Mesenchymal stem cell (in vitro differentiated cells and primary cell): ENCODE measurements at regions not wholly inside any gene's neighbourhood (a gene's known extent, or its start where the extent isn't known, plus 50 kb on each side); places are given as distances from the start of the nearest gene placed in this dataset.

ENCODE experiments used
- DNase-seq: peaks from one replicate; pipeline ENCODE4 v3.0.0-alpha.2; 2013
- H2AFZ ChIP-seq: one replicate; pipeline ENCODE4 v1.6.1; 2013; ENCODE audit warnings: low read depth, mild to moderate bottlenecking, control low read depth, inconsistent platforms, low read length, moderate library complexity
- H2AK5ac ChIP-seq: 2 replicates; pipeline ENCODE4 v1.6.1; 2013; ENCODE audit warnings: low read length, moderate library complexity, mild to moderate bottlenecking, inconsistent platforms; ENCODE audit not compliant: severe bottlenecking
- H2BK120ac ChIP-seq: one replicate; pipeline ENCODE4 v1.6.1; 2013; ENCODE audit warnings: low read depth, mild to moderate bottlenecking, inconsistent platforms, low read length, moderate library complexity
- H2BK12ac ChIP-seq, 2 experiments: one replicate each; pipeline ENCODE4 v1.6.1; 2013; ENCODE audit warnings: inconsistent platforms in 2 of 2, low read length in 2 of 2, mild to moderate bottlenecking in 2 of 2, moderate library complexity in 2 of 2, control low read depth in 1 of 2
- H2BK15ac ChIP-seq: one replicate; pipeline ENCODE4 v1.6.1; 2013; ENCODE audit warnings: mild to moderate bottlenecking, low read depth, inconsistent platforms; ENCODE audit not compliant: poor library complexity, severe bottlenecking
- H2BK5ac ChIP-seq: 2 replicates; pipeline ENCODE4 v1.6.1; 2013; ENCODE audit warnings: low read depth, mild to moderate bottlenecking, low read length, control low read depth, inconsistent platforms; ENCODE audit not compliant: poor library complexity, severe bottlenecking
- H3K14ac ChIP-seq, 2 experiments: one replicate each; pipeline ENCODE4 v1.6.1; 2013; ENCODE audit warnings: inconsistent platforms in 2 of 2, low read length in 2 of 2, control low read depth in 1 of 2, mild to moderate bottlenecking in 1 of 2, moderate library complexity in 1 of 2
- H3K18ac ChIP-seq, 2 experiments: one replicate each; pipeline ENCODE4 v1.6.1; 2013; ENCODE audit warnings: inconsistent platforms in 2 of 2, low read length in 2 of 2, control low read depth in 1 of 2, low read depth in 1 of 2, mild to moderate bottlenecking in 1 of 2
- H3K23ac ChIP-seq, 2 experiments: one replicate each; pipeline ENCODE4 v1.6.1; 2013; ENCODE audit warnings: inconsistent platforms in 2 of 2, low read length in 2 of 2, mild to moderate bottlenecking in 2 of 2, moderate library complexity in 2 of 2, control low read depth in 1 of 2
- H3K27ac ChIP-seq: 2 replicates; pipeline ENCODE4 v1.5.1; 2013; ENCODE audit warnings: mild to moderate bottlenecking, moderate library complexity, low read length, control low read depth, inconsistent platforms; ENCODE audit not compliant: poor library complexity, severe bottlenecking
- H3K27me3 ChIP-seq, 2 experiments: 2 replicates each; pipeline versions ENCODE4 v1.6.1 to v1.7.0; 2013; ENCODE audit warnings: low read length in 2 of 2, mild to moderate bottlenecking in 2 of 2, moderate library complexity in 2 of 2, control low read depth in 1 of 2, inconsistent platforms in 1 of 2; ENCODE audit not compliant: control insufficient read depth in 1 of 2, insufficient read depth in 1 of 2
- H3K36me3 ChIP-seq, 2 experiments: 2 replicates each; pipeline versions ENCODE4 v1.6.1 to v1.7.0; 2013; ENCODE audit warnings: low read length in 2 of 2, control low read depth in 1 of 2, inconsistent platforms in 1 of 2, low read depth in 1 of 2, mild to moderate bottlenecking in 1 of 2; ENCODE audit not compliant: insufficient read depth in 2 of 2, control insufficient read depth in 1 of 2
- H3K4ac ChIP-seq, 2 experiments: one replicate each; pipeline ENCODE4 v1.6.1; 2013; ENCODE audit warnings: inconsistent platforms in 2 of 2, low read length in 2 of 2, mild to moderate bottlenecking in 2 of 2, moderate library complexity in 2 of 2, control low read depth in 1 of 2, low read depth in 1 of 2
- H3K4me1 ChIP-seq: 2 replicates; pipeline ENCODE4 v1.6.1; 2013; ENCODE audit warnings: low read depth, low read length, control low read depth; ENCODE audit not compliant: control insufficient read depth, insufficient read depth
- H3K4me2 ChIP-seq: 2 replicates; pipeline ENCODE4 v1.6.1; 2013; ENCODE audit warnings: low read length, mild to moderate bottlenecking, inconsistent platforms; ENCODE audit not compliant: poor library complexity, severe bottlenecking
- H3K4me3 ChIP-seq, 2 experiments: 2 replicates each; pipeline versions ENCODE4 v1.5.1 to v1.7.0; 2013; ENCODE audit warnings: low read length in 2 of 2, mild to moderate bottlenecking in 2 of 2, control low read depth in 1 of 2, low read depth in 1 of 2; ENCODE audit not compliant: insufficient read depth in 1 of 2
- H3K79me1 ChIP-seq: replicated peaks from 2 replicates; pipeline ENCODE4 v1.6.1; 2013; ENCODE audit warnings: mild to moderate bottlenecking, control low read depth, low read length, inconsistent platforms; ENCODE audit not compliant: poor library complexity, severe bottlenecking
- H3K9ac ChIP-seq: 2 replicates; pipeline ENCODE4 v1.7.0; 2013; ENCODE audit warnings: mild to moderate bottlenecking, low read length, moderate library complexity
- H3K9me3 ChIP-seq: 2 replicates; pipeline ENCODE4 v1.7.0; 2013; ENCODE audit warnings: mild to moderate bottlenecking, low read length; ENCODE audit not compliant: control insufficient read depth
- H4K8ac ChIP-seq: one replicate; pipeline ENCODE4 v1.6.1; 2013; ENCODE audit warnings: inconsistent platforms, mild to moderate bottlenecking, low read length, moderate library complexity
- H4K91ac ChIP-seq: one replicate; pipeline ENCODE4 v1.6.1; 2013; ENCODE audit warnings: mild to moderate bottlenecking, low read length, inconsistent platforms
- WGBS: methylation state at CpG from one replicate; pipeline ENCODE4 v1.1.7; 2013; ENCODE audit warnings: mixed read lengths; 5-methylcytosine and 5-hydroxymethylcytosine counted together

GRCh38 chr6:66134021-66134420, 427.0 kb upstream of the EYS start:
- Histone ChIP-seq H3K23ac (no peak overlapping the region), H2BK120ac (no peak overlapping the region), H3K18ac (no peak overlapping the region), H3K9ac (no peak overlapping the region), H3K27ac (no peak overlapping the region), H2BK15ac (no peak overlapping the region), H2BK5ac (no peak overlapping the region), H3K4ac (no peak overlapping the region), H2AK5ac (no peak overlapping the region), H3K9me3 (no peaks in the 10 kb centered on the region), H3K4me2 (no peak overlapping the region), H3K4me1 (no peaks in the 10 kb centered on the region), H3K79me1 (no peaks in the 10 kb centered on the region), H2AFZ (no peak overlapping the region), H4K8ac (no peak overlapping the region), H2BK12ac (no peak overlapping the region), H3K14ac (no peak overlapping the region), H3K36me3 (no peaks in the 10 kb centered on the region), H3K27me3 (no peaks in the 10 kb centered on the region), H4K91ac (no peak overlapping the region), H3K4me3 (no peak overlapping the region)
- no peak for DNase-seq
- 54% methylated on average over 2 of the region's 2 CpGs for WGBS

- H3K9ac ChIP-seq, result no peak overlapping the region
- no peak overlapping the region for H3K14ac ChIP-seq
- no peak overlapping the region for H3K4me3 ChIP-seq
- no peaks in the 10 kb centered on the region for H3K27me3 ChIP-seq
- no peak overlapping the region for H4K8ac ChIP-seq
- H2BK5ac ChIP-seq, result no peak overlapping the region
- H2BK15ac ChIP-seq, result no peak overlapping the region
- H4K91ac ChIP-seq, result no peak overlapping the region
- no peaks in the 10 kb centered on the region for H3K4me1 ChIP-seq
- no peaks in the 10 kb centered on the region for H3K79me1 ChIP-seq
- peaks cover 16% of the 10 kb centered on the region for H3K9me3 ChIP-seq
- no peak overlapping the region for H2BK120ac ChIP-seq
- no peak overlapping the region for H3K4ac ChIP-seq
- no CpG with 5 or more reads among the region's 1 CpG for WGBS
- no peak overlapping the region for H3K23ac ChIP-seq
- no peak overlapping the region for H2BK12ac ChIP-seq
- H3K18ac ChIP-seq, result no peak overlapping the region
- no peak overlapping the region for H3K27ac ChIP-seq
- H2AFZ ChIP-seq, result no peak overlapping the region
- no peak overlapping the region for H3K4me2 ChIP-seq
- no peak for DNase-seq
- no peak overlapping the region for H2AK5ac ChIP-seq
- H3K36me3 ChIP-seq, result no peaks in the 10 kb centered on the region
Observed at GRCh38 chr6:66128656-66129055, 421.6 kb upstream of the EYS start.

GRCh38 chr6:66128243-66128642, 421.2 kb upstream of the EYS start:
- no peak overlapping the region for H3K23ac ChIP-seq
- H3K4me2 ChIP-seq, result no peak overlapping the region
- H3K4me1 ChIP-seq, result no peaks in the 10 kb centered on the region
- H3K9me3 ChIP-seq, result peaks cover 19% of the 10 kb centered on the region
- H2BK12ac ChIP-seq, result no peak overlapping the region
- no peak overlapping the region for H3K18ac ChIP-seq
- H3K9ac ChIP-seq, result no peak overlapping the region
- H2BK120ac ChIP-seq, result no peak overlapping the region
- no peak overlapping the region for H4K8ac ChIP-seq
- no peak overlapping the region for H2AK5ac ChIP-seq
- no peaks in the 10 kb centered on the region for H3K79me1 ChIP-seq
- H3K4me3 ChIP-seq, result no peak overlapping the region
- no peak overlapping the region for H2BK15ac ChIP-seq
- no peak for DNase-seq
- no peak overlapping the region for H4K91ac ChIP-seq
- H3K27ac ChIP-seq, result no peak overlapping the region
- H3K27me3 ChIP-seq, result no peaks in the 10 kb centered on the region
- no peak overlapping the region for H3K14ac ChIP-seq
- no peaks in the 10 kb centered on the region for H3K36me3 ChIP-seq
- whole genome bisulfite sequencing, result 80% methylated on average over 2 of the region's 2 CpGs
- no peak overlapping the region for H3K4ac ChIP-seq
- no peak overlapping the region for H2BK5ac ChIP-seq
- H2AFZ ChIP-seq, result no peak overlapping the region

GRCh38 chr6:66127061-66127460, 420.0 kb upstream of the EYS start:
- Histone ChIP-seq H3K14ac (no peak overlapping the region), H3K9ac (no peak overlapping the region), H3K27me3 (no peaks in the 10 kb centered on the region), H3K4me3 (no peak overlapping the region), H2BK12ac (no peak overlapping the region), H3K36me3 (no peaks in the 10 kb centered on the region), H2AK5ac (no peak overlapping the region), H3K18ac (no peak overlapping the region), H2AFZ (no peak overlapping the region), H3K4ac (no peak overlapping the region), H3K23ac (no peak overlapping the region), H4K8ac (no peak overlapping the region), H3K4me1 (no peaks in the 10 kb centered on the region), H4K91ac (no peak overlapping the region), H3K27ac (no peak overlapping the region), H2BK5ac (no peak overlapping the region), H2BK15ac (no peak overlapping the region), H2BK120ac (no peak overlapping the region), H3K79me1 (no peaks in the 10 kb centered on the region), H3K9me3 (peaks cover 28% of the 10 kb centered on the region), H3K4me2 (no peak overlapping the region)
- WGBS, result 71% methylated on average over 2 of the region's 5 CpGs
- no peak for DNase-seq
